Spleen (tissue), 11 donors: ENCODE measurements at regions not wholly inside any gene's neighbourhood (a gene's known extent, or its start where the extent isn't known, plus 50 kb on each side); places are given as distances from the start of the nearest gene placed in this dataset.

Experiments used
- DNase-seq: peaks from one replicate; pipeline ENCODE4 v3.0.0-alpha.2; 2020
- H3K27ac ChIP-seq, 8 donors: fragments of 200-600 bp; sonication (generic) in 7 of 8; 1 replicate in 4 of 8; 2 replicates in 4 of 8; pipeline versions ENCODE4 v1.5.0 to v1.8.0; 2016 to 2021; ENCODE audit warnings: inconsistent platforms in 4 of 8, mild to moderate bottlenecking in 4 of 8, moderate library complexity in 1 of 8
- H3K27me3 ChIP-seq, 7 donors: fragments of 200-600 bp; sonication (generic) in 6 of 7; replicated peaks in 1 of 7; 1 replicate in 4 of 7; 2 replicates in 3 of 7; pipeline versions ENCODE4 v1.5.0 to v1.8.0; 2016 to 2021; ENCODE audit warnings: inconsistent platforms in 3 of 7, mild to moderate bottlenecking in 1 of 7
- H3K36me3 ChIP-seq, 6 donors: fragments of 200-600 bp; sonication (generic) in 5 of 6; 1 replicate in 4 of 6; 2 replicates in 2 of 6; pipeline versions ENCODE4 v1.5.0 to v1.8.0; 2016 to 2021; ENCODE audit warnings: inconsistent platforms in 2 of 6
- H3K4me1 ChIP-seq, 6 donors: fragments of 200-600 bp; sonication (generic) in 5 of 6; 1 replicate in 3 of 6; 2 replicates in 3 of 6; pipeline versions ENCODE4 v1.5.0 to v1.8.0; 2016 to 2021; ENCODE audit warnings: inconsistent platforms in 3 of 6
- H3K4me3 ChIP-seq, 8 donors: fragments of 200-600 bp; sonication (generic) in 7 of 8; 1 replicate in 4 of 8; 2 replicates in 4 of 8; pipeline versions ENCODE4 v1.5.0 to v1.8.0; 2016 to 2021; ENCODE audit warnings: inconsistent platforms in 4 of 8, mild to moderate bottlenecking in 4 of 8, moderate library complexity in 2 of 8
- H3K9me3 ChIP-seq, 8 donors: fragments of 200-600 bp; sonication (generic) in 7 of 8; 1 replicate in 4 of 8; 2 replicates in 4 of 8; pipeline versions ENCODE4 v1.5.0 to v1.8.0; 2016 to 2021; ENCODE audit warnings: inconsistent platforms in 4 of 8
- CTCF ChIP-seq, 11 experiments: fragments of 200-600 bp in 7 of 11; fragments of 450-650 bp in 4 of 11; sonication (generic) in 4 of 11; IDR thresholded peaks in 8 of 11; conservative IDR thresholded peaks in 3 of 11; 1 replicate in 7 of 11; 2 replicates in 4 of 11; pipeline versions ENCODE4 v1.4.0 to v1.8.0; 2016 to 2021; ENCODE audit warnings: antibody characterized with exemption in 11 of 11, inconsistent platforms in 4 of 11, mild to moderate bottlenecking in 1 of 11
- POLR2A ChIP-seq, 3 donors: fragments of 450-650 bp; IDR thresholded peaks; one replicate each; pipeline ENCODE4 v1.5.1; 2017; ENCODE audit warnings: antibody characterized with exemption in 3 of 3, mild to moderate bottlenecking in 1 of 3
- POLR2AphosphoS5 ChIP-seq, 3 donors: sonication (generic); formaldehyde crosslinking; IDR thresholded peaks; one replicate each; pipeline ENCODE4 v1.5.1; 2017; ENCODE audit warnings: antibody characterized with exemption in 3 of 3
- WGBS, 5 donors: extraction: QIAGEN DNeasy Blood & Tissue Kit in 3 of 5; methylation state at CpG; one replicate each; pipeline versions ENCODE4 v1.1.5 to v1.1.7; 2013 to 2018; 5-methylcytosine and 5-hydroxymethylcytosine counted together
- intact Hi-C: fragments of 100-400 bp; cut with DNase I; formaldehyde crosslinking; loops from one replicate; pipeline ENCODE4 v1.15.0; 2023; ENCODE audit warnings: low total_unique reads
- donor health status: healthy with polysubstance abuse.
- donor health status: DM: no; HTN: no; CAD: no; lungs with moderate emphysema.
- donor health status: DM: no; HTN: no; CAD: no.
- donor health status: Bipolar disorder and iron deficiency.
- donor health status: healthy.
- donor health status: DM: no; HTN: no; CAD: no.
- donor health status: DM: yes; HTN: yes; CAD: no.

GRCh38 chr1:83813576-83813975, 185.4 kb downstream of the TTLL7 start:
- TF ChIP-seq POLR2AphosphoS5 (IDR thresholded peaks at IDR 0.05): no peak
- no peak for TF ChIP-seq POLR2A (IDR thresholded peaks at IDR 0.05)
- TF ChIP-seq CTCF (IDR thresholded peaks at IDR 0.05 in 8 of 11, conservative IDR thresholded peaks at IDR 0.05 in 3 of 11): no peak
- Histone ChIP-seq H3K36me3 (no peaks in the 10 kb centered on the region), H3K4me3 (no peak overlapping the region), H3K27ac (no peak overlapping the region), H3K27me3 (no peaks in the 10 kb centered on the region), H3K9me3 (peaks cover 0 to 7% (median 0%) of the 10 kb centered on the region in 8 donors), H3K4me1 (no peaks in the 10 kb centered on the region)
- intact Hi-C loops: no loop called here
- DNase-seq: no peak
- WGBS, 5 donors: 90 to 99% (median 98%) methylated on average over 4 of the region's 4 CpGs

GRCh38 chr1:83810144-83810543, 188.8 kb downstream of the TTLL7 start:
- no peaks in the 10 kb centered on the region for H3K9me3 ChIP-seq
- 84 to 87% (median 85%) methylated on average over 4 of the region's 4 CpGs for WGBS, 5 donors
- no peak overlapping the region for H3K27ac ChIP-seq
- intact Hi-C loops: no loop called here
- DNase-seq: no peak
- H3K4me3 ChIP-seq: no peak overlapping the region
- no peaks in the 10 kb centered on the region for H3K27me3 ChIP-seq
- no peaks in the 10 kb centered on the region for H3K4me1 ChIP-seq
- no peaks in the 10 kb centered on the region for H3K36me3 ChIP-seq
- no peak for TF ChIP-seq CTCF (IDR thresholded peaks at IDR 0.05 in 8 of 11, conservative IDR thresholded peaks at IDR 0.05 in 3 of 11)
- TF ChIP-seq POLR2A (IDR thresholded peaks at IDR 0.05): no peak
- no peak for TF ChIP-seq POLR2AphosphoS5 (IDR thresholded peaks at IDR 0.05)

DNA sequence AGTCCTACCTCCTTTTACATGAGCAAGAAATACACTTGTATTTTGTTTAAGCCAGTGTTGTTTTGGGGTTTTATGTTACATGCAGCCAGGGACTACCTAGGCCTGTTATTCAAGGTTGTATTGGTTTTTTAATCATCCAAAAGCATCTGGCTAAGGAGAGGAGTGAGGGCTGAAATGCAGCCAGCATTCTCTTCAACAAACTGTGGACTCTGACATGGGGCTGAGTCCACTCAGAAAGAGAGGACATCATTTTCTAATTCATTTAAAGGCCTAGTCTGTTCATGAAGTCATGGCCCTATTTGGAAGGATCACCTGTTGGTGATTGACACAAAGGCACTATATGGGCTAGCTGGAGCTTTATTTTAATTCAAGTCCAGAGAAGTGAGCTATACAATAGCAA, 190.4 kb downstream of the TTLL7 start:
- Histone ChIP-seq H3K9me3 (no peaks in the 10 kb centered on the region), H3K4me3 (no peak overlapping the region), H3K4me1 (no peaks in the 10 kb centered on the region), H3K36me3 (no peaks in the 10 kb centered on the region), H3K27ac (no peak overlapping the region), H3K27me3 (no peaks in the 10 kb centered on the region)
- intact Hi-C loops: no loop called here
- DNase-seq: no peak
- TF ChIP-seq POLR2AphosphoS5 (IDR thresholded peaks at IDR 0.05): no peak

DNA sequence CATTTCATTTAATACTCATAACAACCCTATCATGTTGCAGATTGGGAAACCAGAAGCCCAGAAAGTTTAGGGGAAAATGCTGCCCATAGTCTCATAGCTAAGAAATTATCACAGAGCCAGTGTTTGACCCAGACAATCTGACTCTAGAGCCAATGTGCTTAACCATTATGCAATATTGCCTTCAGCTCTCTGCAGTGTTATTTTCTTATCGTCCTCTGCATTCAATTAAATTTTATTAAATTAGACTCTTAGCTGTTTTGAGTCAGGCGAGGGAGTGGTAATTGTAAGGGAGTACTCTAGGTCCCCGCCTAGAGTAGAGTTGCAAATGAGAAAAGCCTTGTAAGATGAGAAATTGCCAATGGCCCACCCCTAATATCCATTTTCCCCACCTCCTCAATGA, 191.1 kb downstream of the TTLL7 start:
- no peak for DNase-seq
- no peaks in the 10 kb centered on the region for H3K9me3 ChIP-seq
- TF ChIP-seq CTCF (IDR thresholded peaks at IDR 0.05 in 8 of 11, conservative IDR thresholded peaks at IDR 0.05 in 3 of 11) (no peak), POLR2A (IDR thresholded peaks at IDR 0.05) (no peak), POLR2AphosphoS5 (IDR thresholded peaks at IDR 0.05) (no peak)
- no peaks in the 10 kb centered on the region for H3K27me3 ChIP-seq
- H3K4me1 ChIP-seq: no peaks in the 10 kb centered on the region
- H3K27ac ChIP-seq: no peak overlapping the region
- no peak overlapping the region for H3K4me3 ChIP-seq
- WGBS, 5 donors: 90 to 97% (median 91%) methylated on average over 3 of the region's 3 CpGs
- intact Hi-C loops: no loop called here
- no peaks in the 10 kb centered on the region for H3K36me3 ChIP-seq

GRCh38 chr1:83807231-83807630, 191.7 kb downstream of the TTLL7 start:
- intact Hi-C loops: no loop called here
- H3K27ac ChIP-seq: no peak overlapping the region
- H3K9me3 ChIP-seq: no peaks in the 10 kb centered on the region
- DNase-seq: no peak
- WGBS, 5 donors: 77 to 91% (median 81%) methylated on average over 1 of the region's 1 CpG
- H3K27me3 ChIP-seq: no peaks in the 10 kb centered on the region
- no peak for TF ChIP-seq CTCF (IDR thresholded peaks at IDR 0.05 in 8 of 11, conservative IDR thresholded peaks at IDR 0.05 in 3 of 11)
- no peak for TF ChIP-seq POLR2A (IDR thresholded peaks at IDR 0.05)
- TF ChIP-seq POLR2AphosphoS5 (IDR thresholded peaks at IDR 0.05): no peak
- H3K4me3 ChIP-seq: no peak overlapping the region
- no peaks in the 10 kb centered on the region for H3K4me1 ChIP-seq
- H3K36me3 ChIP-seq: no peaks in the 10 kb centered on the region
